ENCODE measurements at regions not wholly inside any gene's neighbourhood (a gene's known extent, or its start where the extent isn't known, plus 50 kb on each side); places are given as distances from the start of the nearest gene placed in this dataset.

GRCh38 chr12:66739266-66739665 is 60.4 kb upstream of the GRIP1 start:
- TF ChIP-seq CTCF (IDR thresholded peaks at IDR 0.05) = no peak
- TF ChIP-seq POLR2A (IDR thresholded peaks at IDR 0.05) = no peak
- no peak for TF ChIP-seq POLR2AphosphoS5 (IDR thresholded peaks at IDR 0.05; ENCODE audit: insufficient read depth in 1 of 2, low read depth in 1 of 2)

Measured in vagina (tissue), 2 donors.